NOMO-1 treated with dmso at 0.1 percent for 144 hours (cell line): ENCODE measurements at regions not wholly inside any gene's neighbourhood (a gene's known extent, or its start where the extent isn't known, plus 50 kb on each side); places are given as distances from the start of the nearest gene placed in this dataset.

Experiments used
- DNase-seq: peaks from one replicate; lab custom pipeline; 2025; ENCODE audit not compliant: unreplicated experiment; lab: John Stamatoyannopoulos, UW

GRCh38 chr12:28104903-28105864, 85.1 kb upstream of the CCDC91 start:
- no peak for DNase-seq

DNA sequence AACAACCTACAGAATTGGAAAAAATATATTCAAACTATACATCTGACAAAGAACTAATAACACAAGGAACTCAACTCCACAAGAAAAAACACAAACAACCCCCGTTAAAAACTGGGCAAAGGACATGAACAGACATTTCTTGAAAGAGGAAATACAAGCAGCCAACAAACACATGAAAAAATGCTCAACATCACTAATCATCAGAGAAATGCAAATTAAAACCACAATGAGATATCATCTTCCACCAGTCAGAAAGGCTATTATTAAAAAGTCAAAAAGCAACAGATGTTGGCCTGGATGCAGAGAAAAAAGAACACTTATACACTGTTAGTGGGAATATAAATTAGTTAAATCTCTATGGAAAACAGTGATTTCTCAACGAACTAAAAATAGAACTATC, 82.6 kb upstream of the CCDC91 start:
- no peak for DNase-seq

- no peak for DNase-seq
These were observed 81.7 kb upstream of the CCDC91 start for GRCh38 chr12:28108599-28108998.

DNA sequence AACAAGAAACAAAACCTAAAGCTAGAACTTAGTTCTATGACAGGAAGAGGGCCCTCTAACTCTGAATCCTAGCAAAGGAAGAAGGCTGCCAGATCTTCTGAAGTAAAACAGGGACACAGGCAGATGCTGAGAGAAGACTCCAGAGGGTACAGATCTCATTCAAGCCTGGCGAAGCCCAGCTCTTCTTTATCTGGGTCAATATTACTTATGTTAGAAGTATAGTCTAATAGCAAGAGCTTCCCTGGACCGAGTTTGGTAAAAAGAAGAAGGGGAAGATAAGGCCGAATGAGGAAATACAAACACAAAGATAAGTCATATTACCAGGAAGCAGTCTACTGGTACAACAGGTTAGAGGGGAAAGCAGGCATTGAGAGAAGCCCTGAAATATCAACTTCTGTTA, 79.9 kb upstream of the CCDC91 start:
- no peak for DNase-seq

DNA sequence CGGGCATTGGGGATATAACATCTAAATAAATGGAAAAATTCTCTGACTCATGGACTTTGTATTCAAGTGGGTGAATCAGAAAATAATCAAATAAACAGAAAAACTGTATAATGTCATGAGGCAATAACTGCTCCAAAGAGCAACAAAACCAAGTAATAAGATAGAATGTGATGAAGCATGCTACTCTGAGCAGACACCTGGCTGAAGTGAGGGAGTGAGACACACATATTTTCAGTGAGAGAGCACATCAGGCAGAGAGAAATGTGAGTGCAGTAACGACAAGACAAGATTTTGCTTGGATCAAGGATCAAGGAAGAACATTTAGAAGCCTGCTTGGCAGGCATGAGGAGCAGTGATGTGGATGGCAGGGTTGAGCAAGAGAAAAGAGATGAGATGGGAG, 75.8 kb upstream of the CCDC91 start:
- DNase-seq: no peak

- DNase-seq: no peak
These were observed 68.8 kb upstream of the CCDC91 start for GRCh38 chr12:28121433-28121832.

DNA sequence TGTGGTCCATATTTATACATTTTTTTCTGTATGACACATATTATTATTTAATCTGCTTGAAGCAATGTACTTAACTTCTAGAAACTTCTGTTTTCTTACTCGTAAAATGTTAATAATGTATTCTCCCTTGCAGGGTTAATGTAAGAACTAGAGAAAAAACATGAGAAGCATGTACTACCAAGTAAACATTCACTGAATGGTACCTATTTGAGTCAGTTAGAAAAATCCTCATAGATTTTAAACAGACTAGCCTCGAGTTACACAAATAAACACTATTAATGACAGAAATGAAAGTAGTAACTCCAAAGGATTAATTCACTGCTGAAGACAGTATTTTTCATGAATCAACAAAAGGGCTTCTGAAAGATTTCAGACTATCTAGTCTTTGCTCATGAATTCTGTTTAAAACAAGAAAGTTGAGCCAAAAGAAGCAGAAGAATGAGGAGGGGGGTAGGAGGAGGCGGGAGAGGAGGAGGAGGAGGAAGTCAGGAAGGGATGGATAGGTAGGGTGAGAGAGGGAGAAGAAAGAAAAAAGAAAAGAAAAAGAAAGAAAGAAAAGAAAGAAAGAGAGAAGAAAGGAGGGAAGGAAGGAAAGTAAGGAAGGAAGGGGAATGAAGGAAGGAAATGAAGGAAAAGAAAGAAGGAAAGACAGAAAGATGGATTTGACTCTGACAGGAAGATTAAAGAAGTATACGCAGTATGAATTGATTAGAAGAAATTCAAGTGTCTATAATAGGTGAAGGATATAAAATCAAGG, 68.2 kb upstream of the CCDC91 start:
- no peak for DNase-seq

DNA sequence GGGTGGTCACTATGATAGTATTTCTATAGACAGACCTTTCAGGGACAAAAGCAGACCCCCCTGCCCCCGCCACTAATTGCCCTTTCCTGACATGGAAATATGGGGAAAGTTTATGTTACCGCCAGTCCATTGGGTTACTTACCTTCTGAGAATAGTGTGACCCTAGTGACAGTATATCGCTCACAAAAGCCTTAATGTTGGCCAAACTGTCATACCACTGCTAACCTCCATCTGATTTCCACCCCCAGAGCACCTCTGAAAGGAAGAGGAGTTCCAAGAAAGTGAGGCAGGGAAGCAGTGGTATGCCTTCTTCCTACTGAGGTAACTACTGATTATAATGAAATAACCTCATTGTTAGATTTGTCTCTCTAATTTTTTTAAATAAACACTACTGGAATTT, 67.5 kb upstream of the CCDC91 start:
- DNase-seq: no peak

DNA sequence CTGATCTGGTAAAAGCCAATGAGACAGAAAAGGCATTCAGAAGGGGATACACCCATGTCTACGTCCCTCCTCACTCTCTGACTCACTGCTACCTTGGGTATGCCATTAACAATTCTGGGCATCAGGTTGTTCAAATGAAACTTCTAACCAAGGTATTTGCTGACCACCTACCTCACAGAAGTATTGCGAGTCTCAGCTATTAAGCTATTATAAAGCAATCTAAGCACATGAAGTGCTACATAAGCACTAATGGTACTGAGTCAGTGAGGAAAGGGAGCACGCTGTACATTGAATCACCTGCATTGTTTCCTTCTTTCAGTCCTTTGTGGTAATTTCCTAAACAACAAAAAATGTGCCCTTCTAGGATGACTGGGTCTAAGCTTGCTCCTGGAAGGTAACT, 62.8 kb upstream of the CCDC91 start:
- DNase-seq: no peak

DNA sequence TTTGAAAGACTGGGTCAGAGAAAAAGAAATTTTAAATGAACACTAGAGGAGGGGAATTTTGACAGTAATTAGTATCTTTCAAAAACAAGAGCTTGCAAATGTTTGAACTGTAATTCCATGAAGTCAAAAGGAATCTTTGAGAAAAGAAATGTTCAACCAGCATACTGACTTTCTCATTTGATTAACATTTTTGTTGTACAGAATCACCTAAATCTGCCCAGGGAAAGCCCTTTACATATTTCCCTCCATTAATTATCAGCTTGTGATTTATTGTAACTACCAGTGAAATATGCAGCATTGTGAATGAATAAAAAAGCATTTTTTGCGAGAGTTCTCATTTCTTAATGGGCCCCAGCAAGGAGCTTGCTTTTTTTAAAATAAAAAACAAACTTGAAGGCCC, 61.2 kb upstream of the CCDC91 start:
- no peak for DNase-seq

DNA sequence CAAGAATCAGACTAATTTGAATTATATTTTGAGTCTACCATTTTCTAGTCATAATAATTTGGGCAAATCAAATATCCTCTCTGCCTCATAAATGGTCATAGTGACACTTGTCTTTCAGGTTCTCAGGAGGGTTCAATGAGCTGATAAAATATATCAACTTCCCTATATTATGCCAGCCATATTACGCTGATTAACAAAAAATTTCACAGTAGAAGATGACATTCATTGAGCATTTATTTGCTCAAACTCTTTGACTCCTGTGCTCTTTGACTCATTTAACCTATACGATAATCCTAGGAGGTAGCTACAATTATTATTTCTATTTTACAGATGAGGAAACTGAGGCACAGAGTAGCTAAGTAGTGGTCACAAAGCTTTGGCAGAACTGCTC, 60.0 kb upstream of the CCDC91 start:
- DNase-seq: no peak

DNA sequence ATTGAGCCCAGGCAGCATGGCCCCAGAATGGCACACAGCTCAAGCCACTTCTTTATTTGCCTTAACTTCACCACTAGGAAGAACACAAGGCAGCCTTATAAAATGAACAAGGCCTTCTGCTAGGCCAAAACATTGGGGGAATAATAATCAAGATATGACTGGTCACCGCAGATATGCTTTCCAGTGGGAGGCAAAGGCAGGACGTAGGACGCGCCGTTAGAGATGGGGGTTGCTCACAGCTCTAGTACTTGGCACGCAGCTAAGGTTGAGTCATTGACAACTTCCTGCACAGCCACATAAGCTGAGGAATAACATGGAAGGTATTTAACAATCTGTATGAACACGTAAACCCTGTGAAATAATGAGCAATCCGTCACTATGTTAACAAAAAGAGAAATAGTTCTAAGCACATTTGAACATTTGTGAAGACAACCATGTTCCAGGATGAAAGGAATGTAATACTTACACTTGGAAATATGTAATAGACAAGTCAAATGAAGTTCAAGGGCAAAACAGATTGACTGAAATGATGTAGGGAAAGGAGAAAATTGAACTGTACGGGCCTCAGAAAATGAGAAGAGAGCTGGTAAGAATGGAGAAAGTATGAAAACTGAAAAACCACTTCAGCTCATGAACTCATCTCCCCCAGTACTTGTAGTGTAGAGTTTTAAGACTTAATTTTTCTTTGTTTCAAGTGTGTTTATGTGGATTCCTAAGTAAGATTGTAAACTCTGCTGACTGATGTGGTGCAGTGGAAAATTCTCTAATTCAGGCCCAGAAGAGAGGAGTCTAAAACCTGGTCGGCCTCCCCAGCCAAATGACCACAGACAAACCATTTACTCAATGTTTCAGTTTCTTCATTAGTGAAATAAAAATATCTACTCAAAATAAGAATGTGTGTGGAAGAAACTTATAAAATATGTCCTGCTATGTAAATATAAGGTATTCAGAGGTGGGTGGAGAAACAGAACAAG, 59.3 kb upstream of the CCDC91 start:
- DNase-seq: peak; percentile 5

DNA sequence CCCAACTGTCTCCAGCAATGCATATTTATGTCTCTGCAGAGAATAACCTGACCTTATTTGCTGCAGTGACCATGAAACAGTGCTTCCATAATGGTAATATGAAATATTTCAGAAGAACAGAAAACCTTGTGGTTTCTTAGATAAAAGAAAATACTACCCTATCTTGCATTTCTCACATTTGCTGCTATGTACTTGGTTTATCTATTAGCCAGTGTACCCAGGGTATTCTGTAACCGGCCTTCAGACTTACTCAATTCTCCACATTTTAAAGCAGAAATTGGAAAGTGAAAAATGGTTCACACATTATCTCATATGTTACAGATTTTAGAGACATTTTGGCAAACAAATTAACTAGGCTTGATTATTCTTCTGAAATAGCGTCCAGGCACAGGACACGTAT, 57.9 kb upstream of the CCDC91 start:
- DNase-seq: no peak

GRCh38 chr12:28135801-28136439, 54.3 kb upstream of the CCDC91 start:
- no peak for DNase-seq

DNA sequence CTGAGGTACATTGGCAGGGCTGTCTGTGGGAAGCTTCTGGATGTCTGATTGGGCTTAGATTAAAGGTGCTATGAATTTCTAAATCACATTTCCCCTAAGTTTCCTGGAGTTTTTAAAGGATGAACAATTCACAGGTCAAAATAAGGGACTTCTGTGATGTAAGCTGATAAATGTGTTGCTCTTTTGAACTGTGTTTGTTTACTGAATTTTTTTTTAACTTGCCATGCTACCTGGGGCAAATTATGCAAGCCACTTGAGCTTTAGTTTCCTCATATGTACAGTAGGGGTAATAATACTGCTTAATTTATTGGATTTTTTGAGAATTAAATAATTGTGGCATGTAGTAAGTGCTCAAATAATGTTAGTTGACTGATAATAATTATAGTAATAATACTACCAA, 52.8 kb upstream of the CCDC91 start:
- no peak for DNase-seq

GRCh38 chr12:28140404-28140803, 49.9 kb upstream of the CCDC91 start:
- no peak for DNase-seq
